ENCODE measurements at regions not wholly inside any gene's neighbourhood (a gene's known extent, or its start where the extent isn't known, plus 50 kb on each side); places are given as distances from the start of the nearest gene placed in this dataset.

- no peak overlapping the region for H3K27ac ChIP-seq
- DNase-seq: no peak
- no peaks in the 10 kb centered on the region for H3K27me3 ChIP-seq
- intact Hi-C loops (cut with DNase I): no loop called here
- TF ChIP-seq CTCF (IDR thresholded peaks at IDR 0.05) (no peak), EP300 (IDR thresholded peaks at IDR 0.05) (no peak), POLR2A (IDR thresholded peaks at IDR 0.05) (no peak)
- 55 to 60% (median 60%) methylated on average over 2 of the region's 2 CpGs for WGBS, 3 donors
- H3K4me1 ChIP-seq (ENCODE audit: insufficient read depth): no peaks in the 10 kb centered on the region
- no peaks in the 10 kb centered on the region for H3K36me3 ChIP-seq
- no peaks in the 10 kb centered on the region for H3K9me3 ChIP-seq
- no peak overlapping the region for H3K4me3 ChIP-seq
These were observed 591.7 kb downstream of the BCL11A start for GRCh38 chr2:59961746-59962145.

- 50 to 61% (median 54%) methylated on average over 3 of the region's 3 CpGs for WGBS, 3 donors
- Histone ChIP-seq H3K27ac (no peak overlapping the region), H3K27me3 (no peaks in the 10 kb centered on the region), H3K4me1 (ENCODE audit: insufficient read depth) (no peaks in the 10 kb centered on the region), H3K9me3 (no peaks in the 10 kb centered on the region), H3K4me3 (no peak overlapping the region), H3K36me3 (no peaks in the 10 kb centered on the region)
- intact Hi-C loops (cut with DNase I): no loop called here
- no peak for TF ChIP-seq POLR2A (IDR thresholded peaks at IDR 0.05)
- TF ChIP-seq EP300 (IDR thresholded peaks at IDR 0.05): no peak
- no peak for TF ChIP-seq CTCF (IDR thresholded peaks at IDR 0.05)
- DNase-seq: no peak
These were observed 593.5 kb downstream of the BCL11A start for GRCh38 chr2:59959944-59960343.

- Histone ChIP-seq H3K27me3 (no peaks in the 10 kb centered on the region), H3K36me3 (no peaks in the 10 kb centered on the region), H3K9me3 (no peaks in the 10 kb centered on the region), H3K4me3 (no peak overlapping the region), H3K4me1 (ENCODE audit: insufficient read depth) (no peaks in the 10 kb centered on the region), H3K27ac (no peak overlapping the region)
- no peak for DNase-seq
- TF ChIP-seq POLR2A (IDR thresholded peaks at IDR 0.05) (no peak), EP300 (IDR thresholded peaks at IDR 0.05) (no peak), CTCF (IDR thresholded peaks at IDR 0.05) (no peak)
- WGBS, 3 donors: 39 to 78% (median 51%) methylated on average over 1 of the region's 1 CpG
- intact Hi-C loops (cut with DNase I): no loop called here
These were observed 596.0 kb downstream of the BCL11A start for GRCh38 chr2:59957504-59957903.

- TF ChIP-seq EP300 (IDR thresholded peaks at IDR 0.05) (no peak), POLR2A (IDR thresholded peaks at IDR 0.05) (no peak), CTCF (IDR thresholded peaks at IDR 0.05) (no peak)
- 83 to 89% (median 88%) methylated on average over 4 of the region's 4 CpGs for WGBS, 3 donors
- H3K27ac ChIP-seq: no peak overlapping the region
- H3K4me3 ChIP-seq: no peak overlapping the region
- DNase-seq: no peak
- no peaks in the 10 kb centered on the region for H3K27me3 ChIP-seq
- H3K4me1 ChIP-seq (ENCODE audit: insufficient read depth): no peaks in the 10 kb centered on the region
- no peaks in the 10 kb centered on the region for H3K9me3 ChIP-seq
- intact Hi-C loops (cut with DNase I): no loop called here
- no peaks in the 10 kb centered on the region for H3K36me3 ChIP-seq
These were observed 596.5 kb downstream of the BCL11A start for GRCh38 chr2:59956981-59957380.
